A549 (cell line): ENCODE measurements at regions not wholly inside any gene's neighbourhood (a gene's known extent, or its start where the extent isn't known, plus 50 kb on each side); places are given as distances from the start of the nearest gene placed in this dataset.

ENCODE experiments used
- ATAC-seq, 2 experiments: fragments of 200-7000 bp in 1 of 2; fragments of >200 bp in 1 of 2; cut with Nextera tagmentation in 1 of 2; cut with Tn5 transposase in 1 of 2; 3 replicates each; pipeline versions ENCODE4 v1.8.0 to v1.9.1; 2018 to 2020; ENCODE audit warnings: mild to moderate bottlenecking in 1 of 2, moderate library complexity in 1 of 2
- CTCF ChIA-PET: fragments of 300-600 bp; sonication (Branson Sonifier 250); formaldehyde crosslinking; extraction: SDS; loops from one replicate; lab custom pipeline; 2021; ENCODE audit warnings: antibody characterized with exemption, inconsistent platforms; lab: Yijun Ruan, JAX
- POLR2A ChIA-PET: fragments of 350-600 bp; formaldehyde crosslinking; extraction: SDS; loops from one replicate; lab custom pipeline; 2021; ENCODE audit warnings: antibody characterized with exemption, inconsistent platforms; lab: Yijun Ruan, JAX
- DNase-seq, 2 experiments: peaks; one replicate each; pipeline versions ENCODE4 v3.0.0 to v3.0.0-alpha.2; 2011 to 2016; ENCODE audit warnings: low read depth in 1 of 2, low spot score in 1 of 2
- FAIRE-seq: peaks from 2 replicates; lab custom pipeline; 2011; peaks lifted over from hg19 to GRCh38; lab: Jason Lieb, UNC
- H3K27ac ChIP-seq, 2 experiments: fragments of >200 bp; sonication (Bioruptor Twin); formaldehyde crosslinking; 3 replicates each; pipeline ENCODE4 v1.5.1; 2016 to 2017
- H3K4me1 ChIP-seq: fragments of >200 bp; sonication (Bioruptor Twin); formaldehyde crosslinking; 3 replicates; pipeline ENCODE4 v1.6.1; 2016
- H3K4me2 ChIP-seq: fragments of >200 bp; sonication (Bioruptor Twin); formaldehyde crosslinking; 3 replicates; pipeline ENCODE4 v1.6.1; 2016
- H3K4me3 ChIP-seq: fragments of >200 bp; sonication (Bioruptor Twin); formaldehyde crosslinking; 3 replicates; pipeline ENCODE4 v1.5.1; 2016
- H3K9me3 ChIP-seq: fragments of >200 bp; sonication (Bioruptor Twin); formaldehyde crosslinking; 3 replicates; pipeline ENCODE4 v1.6.1; 2016
- CBX8 ChIP-seq: fragments of 200-600 bp; sonication (generic); IDR thresholded peaks from 2 replicates; pipeline ENCODE4 v1.6.1; 2016
- CEBPB ChIP-seq, 2 experiments: fragments of >200 bp in 1 of 2; sonication (Bioruptor Twin) in 1 of 2; formaldehyde crosslinking in 1 of 2; IDR thresholded peaks; 2 replicates each; pipeline ENCODE4 v1.6.1; 2012 to 2016
- EHF ChIP-seq: fragments of 250-450 bp; sonication (Bioruptor Pico); IDR thresholded peaks from 2 replicates; pipeline ENCODE4 v1.5.0; 2020; ENCODE audit warnings: mild to moderate bottlenecking
- ELK1 ChIP-seq: fragments of 150-350 bp; IDR thresholded peaks from 2 replicates; pipeline ENCODE4 v1.6.1; 2014; ENCODE audit warnings: low read depth, mild to moderate bottlenecking, low read length
- EP300 ChIP-seq, 2 experiments: fragments of >200 bp; sonication (Bioruptor Twin); formaldehyde crosslinking; IDR thresholded peaks; 2 replicates in 1 of 2; 3 replicates in 1 of 2; pipeline ENCODE4 v1.6.1; 2016 to 2017
- ESRRA ChIP-seq: fragments of 150-350 bp; IDR thresholded peaks from 2 replicates; pipeline ENCODE4 v1.6.1; 2014; ENCODE audit warnings: mild to moderate bottlenecking, low read length, borderline replicate concordance
- FOSL2 ChIP-seq, 2 experiments: fragments of 450-650 bp in 1 of 2; fragments of >200 bp in 1 of 2; sonication (Bioruptor Twin) in 1 of 2; formaldehyde crosslinking; IDR thresholded peaks; 2 replicates each; pipeline versions ENCODE4 v1.5.0 to v1.6.1; 2016 to 2020; ENCODE audit warnings: mild to moderate bottlenecking in 1 of 2, moderate library complexity in 1 of 2
- HOXB5 ChIP-seq: fragments of 250-450 bp; sonication (Bioruptor Pico); IDR thresholded peaks from 2 replicates; pipeline ENCODE4 v1.5.0; 2020; ENCODE audit warnings: mild to moderate bottlenecking, moderate library complexity
- MYC ChIP-seq: IDR thresholded peaks from 2 replicates; pipeline ENCODE4 v1.6.1; 2012; ENCODE audit warnings: mild to moderate bottlenecking, inconsistent platforms, low read length, improper control_type of control experiment, borderline replicate concordance
- PHF8 ChIP-seq: fragments of 200-600 bp; sonication (generic); IDR thresholded peaks from 2 replicates; pipeline ENCODE4 v1.6.1; 2016; ENCODE audit warnings: low read depth, mild to moderate bottlenecking, antibody characterized with exemption, moderate library complexity, borderline replicate concordance
- POLR2A ChIP-seq: IDR thresholded peaks from 2 replicates; pipeline ENCODE4 v1.6.1; 2012; ENCODE audit warnings: mild to moderate bottlenecking, low read length
- POLR2AphosphoS2 ChIP-seq: conservative IDR thresholded peaks from 2 replicates; pipeline ENCODE4 v1.6.1; 2012; ENCODE audit warnings: low read length, improper control_type of control experiment, inconsistent platforms
- RARB ChIP-seq: fragments of 250-450 bp; sonication (Bioruptor Pico); IDR thresholded peaks from 2 replicates; pipeline ENCODE4 v1.8.0; 2021; ENCODE audit warnings: mild to moderate bottlenecking, moderate library complexity
- RCOR1 ChIP-seq: fragments of 150-350 bp; IDR thresholded peaks from 2 replicates; pipeline ENCODE4 v1.6.1; 2014; ENCODE audit warnings: antibody characterized with exemption, low read length, low read depth
- REST ChIP-seq: fragments of 200-600 bp; sonication (generic); IDR thresholded peaks from 2 replicates; pipeline ENCODE4 v1.6.1; 2016; ENCODE audit warnings: antibody characterized with exemption, mild to moderate bottlenecking, moderate library complexity
- RFX5 ChIP-seq: fragments of 450-650 bp; IDR thresholded peaks from 2 replicates; pipeline ENCODE4 v1.7.1; 2014; ENCODE audit warnings: antibody characterized with exemption, mild to moderate bottlenecking, moderate library complexity
- SMC3 ChIP-seq: fragments of >200 bp; sonication (Bioruptor Twin); formaldehyde crosslinking; IDR thresholded peaks from 3 replicates; pipeline ENCODE4 v1.6.1; 2018; ENCODE audit warnings: inconsistent platforms
- TFCP2L1 ChIP-seq: fragments of 250-450 bp; sonication (Bioruptor Pico); IDR thresholded peaks from 2 replicates; pipeline ENCODE4 v1.5.0; 2021; ENCODE audit warnings: mild to moderate bottlenecking
- ZC3H11A ChIP-seq: fragments of 450-650 bp; IDR thresholded peaks from 2 replicates; pipeline ENCODE4 v1.6.1; 2014; ENCODE audit warnings: antibody characterized with exemption, mild to moderate bottlenecking
- ZSCAN20 ChIP-seq: fragments of 250-450 bp; sonication (Bioruptor Pico); IDR thresholded peaks from 2 replicates; pipeline ENCODE4 v1.8.0; 2022; ENCODE audit warnings: mild to moderate bottlenecking, moderate library complexity
- WGBS: methylation state at CpG from one replicate; pipeline ENCODE4 v1.1.6; 2017; ENCODE audit errors: missing lambda C conversion rate; 5-methylcytosine and 5-hydroxymethylcytosine counted together
- TF ChIP-seq, protein P1 (sequence below): fragments of 250-450 bp; sonication (Bioruptor Pico); IDR thresholded peaks from 2 replicates; pipeline ENCODE4 v1.5.0; 2021; ENCODE audit warnings: mild to moderate bottlenecking, moderate library complexity, borderline replicate concordance

DNA sequence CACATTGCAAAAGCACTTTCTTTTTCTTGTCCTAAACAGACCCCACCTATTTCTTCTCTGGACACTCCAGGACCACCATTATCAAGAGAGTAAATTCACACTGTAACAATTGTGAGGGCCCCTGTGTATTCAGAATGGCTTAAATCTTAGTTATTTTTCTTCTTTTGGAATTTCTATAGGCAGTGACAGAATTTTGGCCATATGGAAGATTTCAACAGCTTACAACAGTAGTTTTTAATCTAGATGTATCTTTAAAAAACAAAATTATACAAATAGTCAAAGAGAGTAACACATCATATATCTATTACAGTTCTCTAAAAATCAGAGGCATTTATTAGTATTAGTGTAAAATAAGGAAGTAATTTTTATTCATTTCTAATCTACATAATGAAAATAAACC, 482.1 kb downstream of the LIG4 start:
- ChIA-PET CTCF (no interaction called here), POLR2A (no interaction called here)
- FAIRE-seq (no peak), ATAC-seq (no peak), DNase-seq (no peak)
- Histone ChIP-seq H3K9me3 (no peaks in the 10 kb centered on the region), H3K27ac (no peak overlapping the region), H3K4me2 (no peak overlapping the region), H3K4me1 (no peaks in the 10 kb centered on the region), H3K4me3 (no peak overlapping the region)
- TF ChIP-seq RARB (no peak), RCOR1 (no peak)

DNA sequence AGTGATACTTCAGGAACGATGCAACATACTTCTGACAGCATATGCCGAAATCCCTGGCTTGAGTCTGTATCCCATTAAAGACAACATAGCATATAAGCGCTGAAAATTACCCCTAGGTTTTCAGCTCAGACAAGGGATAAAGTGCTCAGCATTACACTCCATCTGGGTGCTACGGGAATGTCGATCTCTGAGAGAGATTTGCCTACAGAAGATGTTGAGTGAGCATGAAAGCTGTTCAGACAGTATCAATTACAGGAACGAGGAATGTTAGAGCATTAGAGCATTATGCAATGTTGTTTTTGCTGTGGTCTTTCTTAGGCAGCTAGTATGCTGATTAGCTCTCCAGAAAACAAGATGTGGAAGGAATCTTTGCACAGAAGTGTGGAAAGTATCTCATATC, 484.5 kb downstream of the LIG4 start:
- H3K4me1 ChIP-seq: no peaks in the 10 kb centered on the region
- FAIRE-seq (no peak), DNase-seq (no peak)
- 7% methylated on average over 6 of the region's 6 CpGs for WGBS
- no peak for TF ChIP-seq SMC3
- no peak for TF ChIP-seq MYC
- TF ChIP-seq RARB: no peak
- TF ChIP-seq, all 56 proteins: peak for 0
- ATAC-seq: no peak
- no peak overlapping the region for H3K4me2 ChIP-seq
- H3K27ac ChIP-seq: no peak overlapping the region
- CTCF ChIA-PET: interaction anchor here (0.6 kb wide), 1 partner anchor 227 kb away, joined by 3 read pairs; no protein-coding TSS in a partner anchor
- no peaks in the 10 kb centered on the region for H3K9me3 ChIP-seq
- POLR2A ChIA-PET: no interaction called here
- H3K4me3 ChIP-seq: no peak overlapping the region

DNA sequence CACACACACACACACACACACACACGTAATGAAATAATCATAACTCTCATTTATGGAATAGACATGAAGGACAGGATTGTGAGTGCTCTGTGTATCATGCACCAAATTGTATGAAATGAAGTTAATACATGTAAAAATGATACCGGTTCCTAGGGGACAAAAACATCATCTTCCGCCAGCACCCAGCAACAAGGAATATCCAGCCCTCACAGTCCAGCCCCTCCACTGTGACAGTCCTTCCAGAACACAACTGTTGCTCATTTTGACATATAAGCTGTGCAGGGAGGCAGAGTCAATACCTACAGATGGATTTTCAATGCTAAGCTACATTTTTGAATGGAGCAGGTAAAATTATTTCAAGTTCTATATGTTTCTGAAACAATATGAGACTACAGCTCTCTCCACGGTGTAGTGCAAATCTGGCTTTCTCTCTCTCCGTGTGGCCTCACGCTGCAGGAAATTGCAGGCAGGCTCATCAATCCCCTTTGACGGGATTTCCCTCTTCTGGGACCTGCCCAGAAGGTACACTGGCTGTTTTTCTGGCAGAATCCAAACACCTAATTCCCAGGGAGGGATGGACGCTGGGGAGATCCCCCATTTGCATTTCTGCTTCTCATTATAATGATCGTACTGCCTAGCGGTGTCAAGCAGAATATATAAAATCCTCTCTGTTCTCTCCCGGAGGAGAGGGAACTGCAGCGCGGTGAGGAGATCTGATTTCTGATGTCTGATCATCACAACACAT, 494.0 kb downstream of the LIG4 start:
- H3K27ac ChIP-seq: no peak overlapping the region
- 12% methylated on average over 13 of the region's 13 CpGs for WGBS
- ATAC-seq: no peak
- POLR2A ChIA-PET: no interaction called here
- TF ChIP-seq ESRRA: no peak
- no peak for TF ChIP-seq PHF8
- no peak for TF ChIP-seq CEBPB (IDR thresholded peaks at IDR 0.05)
- no peak for TF ChIP-seq RARB
- no peak for TF ChIP-seq ZC3H11A
- no peak for TF ChIP-seq POLR2A
- TF ChIP-seq EHF (CRISPR knock-in tag): no peak
- TF ChIP-seq RFX5: no peak
- no peak for TF ChIP-seq EP300 (IDR thresholded peaks at IDR 0.05)
- no peak for TF ChIP-seq REST
- TF ChIP-seq HOXB5 (CRISPR knock-in tag): no peak
- TF ChIP-seq, protein P1, sequence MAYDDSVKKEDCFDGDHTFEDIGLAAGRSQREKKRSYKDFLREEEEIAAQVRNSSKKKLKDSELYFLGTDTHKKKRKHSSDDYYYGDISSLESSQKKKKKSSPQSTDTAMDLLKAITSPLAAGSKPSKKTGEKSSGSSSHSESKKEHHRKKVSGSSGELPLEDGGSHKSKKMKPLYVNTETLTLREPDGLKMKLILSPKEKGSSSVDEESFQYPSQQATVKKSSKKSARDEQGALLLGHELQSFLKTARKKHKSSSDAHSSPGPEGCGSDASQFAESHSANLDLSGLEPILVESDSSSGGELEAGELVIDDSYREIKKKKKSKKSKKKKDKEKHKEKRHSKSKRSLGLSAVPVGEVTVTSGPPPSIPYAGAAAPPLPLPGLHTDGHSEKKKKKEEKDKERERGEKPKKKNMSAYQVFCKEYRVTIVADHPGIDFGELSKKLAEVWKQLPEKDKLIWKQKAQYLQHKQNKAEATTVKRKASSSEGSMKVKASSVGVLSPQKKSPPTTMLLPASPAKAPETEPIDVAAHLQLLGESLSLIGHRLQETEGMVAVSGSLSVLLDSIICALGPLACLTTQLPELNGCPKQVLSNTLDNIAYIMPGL: no peak
- no peak for TF ChIP-seq POLR2AphosphoS2
- TF ChIP-seq FOSL2 (IDR thresholded peaks at IDR 0.05): no peak
- no peak for TF ChIP-seq FOSL2 (CRISPR knock-in tag; IDR thresholded peaks at IDR 0.05)
- no peak for TF ChIP-seq ELK1
- no peak for TF ChIP-seq SMC3
- TF ChIP-seq CBX8: no peak
- no peak for TF ChIP-seq TFCP2L1 (CRISPR knock-in tag)
- no peak for TF ChIP-seq ZSCAN20 (CRISPR knock-in tag)
- TF ChIP-seq, all 56 proteins: peak for 0
- CTCF ChIA-PET: no interaction called here
- no peak for FAIRE-seq
- DNase-seq: no peak
- Histone ChIP-seq H3K4me2 (no peak overlapping the region), H3K4me1 (no peaks in the 10 kb centered on the region), H3K4me3 (no peak overlapping the region), H3K9me3 (no peaks in the 10 kb centered on the region)
